GM12878 (cell line): ENCODE measurements at regions not wholly inside any gene's neighbourhood (a gene's known extent, or its start where the extent isn't known, plus 50 kb on each side); places are given as distances from the start of the nearest gene placed in this dataset.

Experiments
- ATAC-seq: fragments of 200-7000 bp; cut with Tn5 transposase; 3 replicates; pipeline ENCODE4 v1.9.1; 2020; ENCODE audit warnings: mild to moderate bottlenecking, moderate library complexity
- BruUV-seq: library from RNA; stranded (reverse); fragments of 400-500 nt; replicated peaks from 2 replicates; lab custom pipeline; 2021; lab: Mats Ljungman, UMichigan
- CTCF ChIA-PET: fragments of 300-600 bp; sonication (Branson Sonifier 250); formaldehyde crosslinking; extraction: SDS; loops from one replicate; lab custom pipeline; 2021; ENCODE audit warnings: inconsistent platforms; lab: Yijun Ruan, JAX
- POLR2A ChIA-PET: fragments of 350-600 bp; formaldehyde crosslinking; extraction: SDS; loops from one replicate; lab custom pipeline; 2021; ENCODE audit warnings: inconsistent platforms; lab: Charles Lee
- RAD21 ChIA-PET: fragments of 300-600 bp; sonication (Branson Sonifier 250); formaldehyde crosslinking; loops from one replicate; lab custom pipeline; 2023; ENCODE audit warnings: antibody characterized with exemption; ENCODE audit not compliant: unreplicated experiment; lab: Charles Lee
- SMC1A ChIA-PET: fragments of 300-600 bp; sonication (Branson Sonifier 250); formaldehyde crosslinking; loops from one replicate; lab custom pipeline; 2023; ENCODE audit not compliant: unreplicated experiment, uncharacterized antibody; lab: Charles Lee
- DNase-seq: peaks from one replicate; pipeline ENCODE4 v3.0.0-alpha.2; 2011; ENCODE audit warnings: low read depth, low spot score
- FAIRE-seq: peaks from 3 replicates; lab custom pipeline; 2011; peaks lifted over from hg19 to GRCh38; lab: Jason Lieb, UNC
- H2AFZ ChIP-seq: 2 replicates; pipeline ENCODE4 v1.6.0; 2011; ENCODE audit warnings: low read depth, low read length, control low read depth; ENCODE audit not compliant: control insufficient read depth
- H3K27ac ChIP-seq: 2 replicates; pipeline ENCODE4 v1.5.1; 2011; ENCODE audit warnings: control low read depth; ENCODE audit not compliant: control insufficient read depth, insufficient read depth
- H3K27me3 ChIP-seq, 2 experiments: replicated peaks in 1 of 2; 2 replicates each; pipeline versions ENCODE4 v1.6.0 to v1.6.1; 2011; ENCODE audit warnings: low read length in 1 of 2; ENCODE audit not compliant: control insufficient read depth in 2 of 2, insufficient read depth in 2 of 2
- H3K36me3 ChIP-seq, 2 experiments: 2 replicates each; pipeline ENCODE4 v1.5.1; 2011; ENCODE audit warnings: low read length in 1 of 2; ENCODE audit not compliant: control insufficient read depth in 2 of 2, insufficient read depth in 2 of 2
- H3K4me1 ChIP-seq: 2 replicates; pipeline ENCODE4 v1.6.1; 2011; ENCODE audit warnings: mild to moderate bottlenecking, low read length, moderate library complexity, mixed read lengths; ENCODE audit not compliant: control insufficient read depth, insufficient read depth
- H3K4me2 ChIP-seq: 2 replicates; pipeline ENCODE4 v1.6.0; 2011; ENCODE audit warnings: control low read depth; ENCODE audit not compliant: control insufficient read depth, insufficient read depth
- H3K4me3 ChIP-seq: fragments of 200-600 bp; sonication (generic); 2 replicates; pipeline ENCODE4 v1.5.1; 2016
- H3K79me2 ChIP-seq: 2 replicates; pipeline ENCODE4 v1.6.0; 2011; ENCODE audit warnings: low read length; ENCODE audit not compliant: control insufficient read depth, insufficient read depth
- H3K9ac ChIP-seq: 2 replicates; pipeline ENCODE4 v1.8.0; 2011; ENCODE audit warnings: low read length, control low read depth, mixed read lengths; ENCODE audit not compliant: control insufficient read depth, insufficient read depth
- H3K9me3 ChIP-seq: replicated peaks from 3 replicates; pipeline ENCODE4 v1.5.1; 2011; ENCODE audit warnings: mild to moderate bottlenecking, low read length; ENCODE audit not compliant: control insufficient read depth, insufficient read depth
- H4K20me1 ChIP-seq: 2 replicates; pipeline ENCODE4 v1.6.0; 2011; ENCODE audit not compliant: control insufficient read depth, insufficient read depth
- CHD1 ChIP-seq: IDR thresholded peaks from 2 replicates; pipeline ENCODE4 v1.6.1; 2012; ENCODE audit warnings: low read depth, low read length, improper control_type of control experiment
- CHD4 ChIP-seq: fragments of 200-600 bp; sonication (generic); IDR thresholded peaks from 2 replicates; pipeline ENCODE4 v1.6.1; 2016; ENCODE audit warnings: mild to moderate bottlenecking
- NFYA ChIP-seq: IDR thresholded peaks from 2 replicates; pipeline ENCODE4 v1.6.1; 2011; ENCODE audit warnings: low read depth, mild to moderate bottlenecking, low read length, improper control_type of control experiment, borderline replicate concordance
- NKRF ChIP-seq: fragments of 450-650 bp; conservative IDR thresholded peaks from 2 replicates; pipeline ENCODE4 v1.6.1; 2017; ENCODE audit warnings: mild to moderate bottlenecking, moderate library complexity
- NRF1 ChIP-seq: conservative IDR thresholded peaks from 2 replicates; pipeline ENCODE4 v1.6.1; 2011; ENCODE audit warnings: mild to moderate bottlenecking, low read depth, low read length, improper control_type of control experiment
- RAD51 ChIP-seq: fragments of 450-650 bp; IDR thresholded peaks from 2 replicates; pipeline ENCODE4 v1.6.1; 2016; ENCODE audit warnings: moderate library complexity, mild to moderate bottlenecking, inconsistent platforms
- TARDBP ChIP-seq: IDR thresholded peaks from 2 replicates; pipeline ENCODE4 v1.6.1; 2016; ENCODE audit warnings: borderline replicate concordance
- USF1 ChIP-seq: IDR thresholded peaks from 2 replicates; pipeline ENCODE4 v1.6.1; 2011; ENCODE audit warnings: borderline replicate concordance, low read depth, mild to moderate bottlenecking, moderate library complexity, mixed read lengths, low read length; ENCODE audit not compliant: insufficient read depth; ENCODE audit errors: extremely low read length
- ZNF384 ChIP-seq: IDR thresholded peaks from 2 replicates; pipeline ENCODE4 v1.6.1; 2012; ENCODE audit warnings: low read depth, mild to moderate bottlenecking, low read length, improper control_type of control experiment, borderline replicate concordance
- WGBS: methylation state at CpG from one replicate; pipeline ENCODE4 v1.1.6; 2016; ENCODE audit warnings: low lambda C conversion rate; ENCODE audit not compliant: insufficient replicate concordance, insufficient coverage; ENCODE audit errors: missing lambda C conversion rate; 5-methylcytosine and 5-hydroxymethylcytosine counted together
- in situ Hi-C: fragments of 300-500 bp; cut with MboI; formaldehyde crosslinking; loops from 9 replicates; pipeline ENCODE4 v1.14.3; 2018; ENCODE audit warnings: mixed read lengths
- intact Hi-C: fragments of 100-400 bp; cut with micrococcal nuclease; formaldehyde crosslinking; loops from one replicate; pipeline ENCODE4 v1.14.2; 2022; ENCODE audit not compliant: unreplicated experiment

GRCh38 chr7:69272101-69272500, 326.2 kb upstream of the AUTS2 start:
- H2AFZ ChIP-seq = no peak overlapping the region
- 52% methylated on average over 1 of the region's 1 CpG for WGBS
- no peaks in the 10 kb centered on the region for H3K79me2 ChIP-seq
- ChIA-PET RAD21 (no interaction called here), SMC1A (no interaction called here), POLR2A (no interaction called here)
- no peaks in the 10 kb centered on the region for H4K20me1 ChIP-seq
- H3K9ac ChIP-seq = no peak overlapping the region
- in situ Hi-C loops = no loop called here
- intact Hi-C loops = no loop called here
- no peak for DNase-seq
- no peak overlapping the region for H3K27ac ChIP-seq
- H3K27me3 ChIP-seq = no peaks in the 10 kb centered on the region
- TF ChIP-seq NFYA = no peak
- no peak for TF ChIP-seq RAD51
- no peak for TF ChIP-seq CHD4
- no peak for TF ChIP-seq USF1
- TF ChIP-seq NRF1 = no peak
- no peak for TF ChIP-seq CHD1
- TF ChIP-seq, all 136 proteins: peak for 0
- no peaks in the 10 kb centered on the region; the same call in 2 of the 3 replicates for H3K9me3 ChIP-seq
- no peaks in the 10 kb centered on the region for H3K36me3 ChIP-seq
- H3K4me1 ChIP-seq = no peaks in the 10 kb centered on the region
- no peak overlapping the region for H3K4me3 ChIP-seq
- FAIRE-seq (no peak), ATAC-seq (no peak)
- H3K4me2 ChIP-seq = no peak overlapping the region
- CTCF ChIA-PET = no interaction called here
- BruUV-seq = no TSS peak

GRCh38 chr7:69276011-69276729, 322.1 kb upstream of the AUTS2 start:
- no TSS peak for BruUV-seq
- intact Hi-C loops = no loop called here
- RAD21 ChIA-PET = no interaction called here
- H3K27me3 ChIP-seq = no peaks in the 10 kb centered on the region
- no peaks in the 10 kb centered on the region for H3K36me3 ChIP-seq
- no peak overlapping the region for H3K4me2 ChIP-seq
- no peak overlapping the region for H3K9ac ChIP-seq
- TF ChIP-seq NKRF = no peak
- no peak for TF ChIP-seq ZNF384
- TF ChIP-seq TARDBP = no peak
- TF ChIP-seq, all 136 proteins: peak for 0
- Histone ChIP-seq H4K20me1 (no peaks in the 10 kb centered on the region), H3K27ac (no peak overlapping the region), H3K9me3 (no peaks in the 10 kb centered on the region; the same call in 2 of the 3 replicates), H2AFZ (no peak overlapping the region), H3K4me3 (no peak overlapping the region), H3K4me1 (no peaks in the 10 kb centered on the region), H3K79me2 (no peaks in the 10 kb centered on the region)
- ChIA-PET CTCF (no interaction called here), POLR2A (no interaction called here), SMC1A (no interaction called here)
- WGBS = 0% methylated on average over 3 of the region's 3 CpGs
- FAIRE-seq (no peak), ATAC-seq (no peak), DNase-seq (no peak)
- in situ Hi-C loops = no loop called here
